Activated T-helper 2 cell treated with anti-CD3 and anti-CD28 coated beads, Interferon-gamma antibody, Interleukin-2, Interleukin-4, amounts not matched to agents 10 μg/mL and 5 μg/mL and 100 μg/mL, durations not matched to agents 14 hours and 24 hours and 36 hours (primary cell): ENCODE measurements at regions not wholly inside any gene's neighbourhood (a gene's known extent, or its start where the extent isn't known, plus 50 kb on each side); places are given as distances from the start of the nearest gene placed in this dataset.
"Not testable (repeated sequence)": the region's sequence is repeated elsewhere in the genome, so short reads cannot be mapped to it uniquely, and the experiment has no call there.

Experiments used
- DNase-seq: peaks from one replicate; pipeline ENCODE4 v3.0.0; 2021; ENCODE audit warnings: low spot score
- H3K27ac Mint-ChIP-seq: one replicate; pipeline ENCODE4 v1.8.0; 2021; ENCODE audit warnings: mixed read lengths
- H3K27me3 Mint-ChIP-seq: one replicate; pipeline ENCODE4 v1.8.0; 2021; ENCODE audit warnings: low read depth, mixed read lengths
- H3K36me3 Mint-ChIP-seq: one replicate; pipeline ENCODE4 v1.8.0; 2021; ENCODE audit warnings: low read depth, mixed read lengths
- H3K4me1 Mint-ChIP-seq: one replicate; pipeline ENCODE4 v1.8.0; 2021; ENCODE audit warnings: low read depth, mixed read lengths
- H3K4me3 Mint-ChIP-seq: one replicate; pipeline ENCODE4 v1.8.0; 2021; ENCODE audit warnings: low read depth, mild to moderate bottlenecking, moderate library complexity, mixed read lengths
- H3K9me3 Mint-ChIP-seq: one replicate; pipeline ENCODE4 v1.8.0; 2021; ENCODE audit warnings: mixed read lengths
- intact Hi-C: fragments of 100-400 bp; cut with micrococcal nuclease; formaldehyde crosslinking; loops from one replicate; pipeline ENCODE4 v1.15.1; 2023

DNA sequence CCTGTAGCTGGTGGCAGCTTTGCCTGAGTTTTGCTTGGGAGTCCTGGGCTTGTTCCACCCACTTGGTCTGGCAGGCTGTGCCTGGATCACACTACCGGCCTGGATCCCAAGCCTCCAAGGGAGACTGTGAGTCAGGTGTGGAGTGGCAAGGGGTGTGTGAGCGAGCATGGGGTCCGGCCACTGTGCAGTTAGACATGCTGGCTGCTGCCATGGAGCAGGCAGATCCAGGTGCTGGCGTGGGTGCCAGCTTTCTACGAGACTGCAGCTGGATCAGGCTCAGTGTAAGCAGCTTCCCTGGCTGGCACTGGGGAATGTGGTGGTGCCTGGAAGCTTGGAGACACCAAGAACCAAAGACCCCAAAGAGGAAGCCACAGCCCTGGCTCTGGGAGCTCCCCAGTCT, 102.0 kb upstream of the BNIP2 start:
- H3K27ac Mint-ChIP-seq, result no peak overlapping the region
- H3K9me3 Mint-ChIP-seq, result no peaks in the 10 kb centered on the region
- no peak for DNase-seq
- peaks cover 33% of the 10 kb centered on the region for H3K27me3 Mint-ChIP-seq
- intact Hi-C loops, result loop anchor here (10.0 kb wide), 1 partner anchor 204 kb away; no protein-coding TSS in a partner anchor
- no peaks in the 10 kb centered on the region for H3K36me3 Mint-ChIP-seq
- peaks cover 26% of the 10 kb centered on the region for H3K4me1 Mint-ChIP-seq
- no peak overlapping the region for H3K4me3 Mint-ChIP-seq

DNA sequence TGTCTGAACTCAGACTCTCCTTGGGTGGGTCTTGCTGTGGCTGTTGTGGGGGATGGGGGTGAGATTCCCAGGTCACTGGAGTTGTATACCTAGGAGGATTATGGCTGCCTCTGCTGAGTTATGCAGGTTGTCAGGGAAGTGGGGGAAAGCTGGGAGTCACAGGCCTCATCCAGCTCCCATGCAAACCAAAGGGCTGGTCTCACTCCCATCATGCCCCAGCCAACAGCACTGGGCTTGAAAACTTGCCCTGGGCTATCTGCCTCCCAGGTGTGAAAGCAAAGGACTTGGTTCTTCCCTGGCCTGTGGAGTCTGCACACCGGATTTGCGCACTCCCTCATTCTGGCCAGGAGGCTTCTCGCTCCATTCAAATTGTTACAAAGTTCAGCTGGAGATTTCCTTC, 97.3 kb upstream of the BNIP2 start:
- H3K4me3 Mint-ChIP-seq, intact Hi-C loops, DNase-seq, H3K36me3 Mint-ChIP-seq, H3K9me3 Mint-ChIP-seq, H3K27ac Mint-ChIP-seq: not testable (repeated sequence)
- peaks cover 18% of the 10 kb centered on the region for H3K27me3 Mint-ChIP-seq
- H3K4me1 Mint-ChIP-seq, result peaks cover 11% of the 10 kb centered on the region

DNA sequence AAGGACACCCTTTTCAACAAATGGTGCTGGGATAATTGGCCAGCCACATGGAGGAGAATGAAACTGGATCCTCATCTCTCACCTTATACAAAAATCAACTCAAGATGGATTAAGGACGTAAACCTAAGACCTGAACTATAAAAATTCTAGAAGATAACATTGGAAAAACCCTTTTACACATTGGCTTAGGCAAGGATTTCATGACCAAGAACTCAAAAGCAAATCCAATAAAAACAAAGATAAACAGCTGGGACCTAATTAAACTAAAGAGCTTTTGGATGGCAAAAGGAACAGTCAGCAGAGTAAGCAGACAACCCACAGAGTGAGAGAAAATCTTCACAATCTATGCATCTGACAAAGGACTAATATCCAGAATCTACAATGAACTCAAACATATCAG, 96.9 kb upstream of the BNIP2 start:
- H3K27ac Mint-ChIP-seq, H3K9me3 Mint-ChIP-seq, H3K4me3 Mint-ChIP-seq, DNase-seq, H3K36me3 Mint-ChIP-seq, intact Hi-C loops: not testable (repeated sequence)
- Mint-ChIP-seq H3K4me1 (peaks cover 11% of the 10 kb centered on the region), H3K27me3 (peaks cover 18% of the 10 kb centered on the region)

DNA sequence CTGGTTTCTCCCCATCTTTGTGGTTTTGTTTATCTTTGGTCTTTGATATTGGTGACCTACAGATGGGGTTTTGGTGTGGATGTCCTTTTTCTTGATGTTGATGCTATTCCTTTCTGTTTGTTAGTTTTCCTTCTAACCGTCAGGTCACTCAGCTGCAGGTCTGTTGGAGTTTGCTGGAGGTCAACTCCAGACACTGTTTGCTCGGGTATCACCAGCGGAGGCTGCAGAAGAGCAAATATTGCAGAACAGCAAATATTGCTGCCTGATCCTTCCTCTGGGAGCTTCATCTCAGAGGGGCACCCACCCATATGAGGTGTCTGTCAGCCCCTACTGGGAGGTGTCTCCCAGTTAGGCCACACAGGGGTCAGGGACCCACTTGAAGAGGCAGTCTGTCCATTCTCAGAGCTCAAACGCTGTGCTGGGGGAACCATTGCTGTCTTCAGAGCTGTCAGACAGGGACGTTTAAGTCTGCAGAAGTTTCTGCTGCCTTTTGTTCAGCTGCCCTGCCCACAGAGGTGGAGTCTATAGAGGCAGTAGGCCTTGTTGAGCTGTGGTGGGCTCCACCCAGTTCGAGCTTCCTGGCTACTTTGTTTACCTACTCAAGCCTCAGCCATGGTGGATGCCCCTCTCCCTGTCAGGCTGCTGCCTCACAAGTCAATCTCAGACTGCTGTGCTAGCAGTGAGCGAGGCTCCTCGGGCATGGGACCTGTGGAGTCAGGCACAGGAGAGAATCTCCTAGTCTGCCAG, 94.8 kb upstream of the BNIP2 start:
- DNase-seq, H3K4me3 Mint-ChIP-seq, intact Hi-C loops, H3K27ac Mint-ChIP-seq, H3K4me1 Mint-ChIP-seq, H3K9me3 Mint-ChIP-seq, H3K36me3 Mint-ChIP-seq: not testable (repeated sequence)
- peaks cover 25% of the 10 kb centered on the region for H3K27me3 Mint-ChIP-seq

DNA sequence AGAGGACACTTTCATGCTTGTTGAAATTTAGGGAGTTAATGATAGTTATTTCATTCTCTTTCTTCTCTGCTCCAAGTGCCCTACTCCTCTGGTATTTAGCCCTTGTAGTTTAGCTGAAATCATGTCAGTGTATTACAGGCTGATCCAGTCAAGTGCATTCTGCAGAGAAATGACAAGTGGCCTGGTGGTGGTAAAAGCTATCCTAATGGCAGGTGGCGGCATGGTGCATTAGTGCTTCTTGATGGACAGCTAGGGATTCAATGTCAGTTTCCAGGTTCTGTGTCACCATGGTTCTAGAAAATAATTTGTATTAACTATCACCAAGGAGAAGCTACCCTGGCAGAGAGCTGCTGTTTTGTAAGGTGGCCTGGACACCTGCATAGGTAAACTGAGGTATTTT, 90.0 kb upstream of the BNIP2 start:
- intact Hi-C loops, result no loop called here
- Mint-ChIP-seq H3K27me3 (peaks cover 22% of the 10 kb centered on the region), H3K36me3 (no peaks in the 10 kb centered on the region), H3K4me3 (no peak overlapping the region), H3K4me1 (peaks cover 1% of the 10 kb centered on the region), H3K9me3 (no peaks in the 10 kb centered on the region), H3K27ac (no peak overlapping the region)
- DNase-seq, result no peak

DNA sequence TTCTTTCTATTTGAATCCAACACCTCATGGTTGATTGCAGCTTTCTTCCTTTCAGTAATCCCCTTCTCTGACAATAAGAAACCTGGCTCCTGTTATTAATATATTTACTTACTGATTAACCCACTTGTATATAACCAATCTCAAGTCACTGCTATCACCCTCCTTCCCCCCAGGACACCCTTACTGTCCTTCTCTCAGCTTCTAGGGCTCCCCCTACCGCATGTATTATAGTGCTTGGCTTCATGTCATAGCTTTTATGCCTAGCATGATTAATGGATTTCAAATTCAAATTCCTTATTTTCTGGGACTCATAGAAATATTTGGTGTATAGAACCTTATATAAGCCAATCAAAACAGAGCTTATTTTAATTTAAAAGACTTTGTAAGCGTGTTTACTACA, 75.7 kb upstream of the BNIP2 start:
- no peaks in the 10 kb centered on the region for H3K36me3 Mint-ChIP-seq
- DNase-seq, result no peak
- intact Hi-C loops, result no loop called here
- H3K4me3 Mint-ChIP-seq, result no peak overlapping the region
- peaks cover 9% of the 10 kb centered on the region for H3K27me3 Mint-ChIP-seq
- H3K9me3 Mint-ChIP-seq, result no peaks in the 10 kb centered on the region
- H3K27ac Mint-ChIP-seq, result no peak overlapping the region
- peaks cover 2% of the 10 kb centered on the region for H3K4me1 Mint-ChIP-seq

DNA sequence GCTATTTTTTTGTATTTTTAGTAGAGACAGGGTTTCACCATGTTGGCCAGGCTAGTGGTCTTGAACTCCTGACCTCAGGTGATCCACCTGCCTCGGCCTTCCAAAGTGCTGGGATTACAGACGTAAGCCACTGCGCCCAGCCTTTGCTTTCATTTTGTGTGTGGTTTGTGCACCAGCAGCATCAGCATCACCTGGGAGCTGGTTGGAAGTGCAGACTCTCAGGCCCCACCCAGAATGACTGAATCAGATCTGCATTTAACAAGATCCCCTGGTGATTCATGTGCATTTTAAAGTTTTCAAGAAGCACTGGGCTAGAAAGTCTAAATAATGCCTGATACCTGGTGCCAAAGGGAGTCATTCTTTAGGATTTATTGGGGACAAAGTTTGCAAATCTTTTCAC, 73.4 kb upstream of the BNIP2 start:
- H3K27ac Mint-ChIP-seq, result no peak overlapping the region
- intact Hi-C loops, result no loop called here
- H3K27me3 Mint-ChIP-seq, result peaks cover 12% of the 10 kb centered on the region

DNA sequence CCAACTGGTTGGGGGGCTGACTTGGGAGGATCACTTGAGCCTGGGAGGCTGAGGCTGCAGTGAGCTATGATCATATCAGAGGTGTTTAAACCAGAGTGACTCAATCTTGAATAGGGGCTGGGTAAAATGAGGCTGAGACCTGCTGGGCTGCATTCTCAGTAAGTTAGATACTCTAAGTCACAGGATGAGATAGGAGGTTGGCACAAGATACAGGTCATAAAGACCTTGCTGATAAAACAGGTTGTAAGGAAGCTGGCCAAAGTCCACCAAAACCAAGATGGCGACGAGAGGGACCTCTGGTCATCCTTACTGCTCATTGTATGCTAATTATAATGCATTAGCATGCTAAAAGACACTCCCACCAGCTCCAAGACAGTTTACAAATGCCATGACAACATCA, 71.1 kb upstream of the BNIP2 start:
- DNase-seq, intact Hi-C loops, H3K4me3 Mint-ChIP-seq, H3K9me3 Mint-ChIP-seq, H3K27ac Mint-ChIP-seq, H3K4me1 Mint-ChIP-seq, H3K36me3 Mint-ChIP-seq: not testable (repeated sequence)
- peaks cover 16% of the 10 kb centered on the region for H3K27me3 Mint-ChIP-seq

More for the DNA sequence above, 73.4 kb upstream of the BNIP2 start:
- Mint-ChIP-seq H3K4me1 (peaks cover 2% of the 10 kb centered on the region), H3K4me3 (no peak overlapping the region), H3K9me3 (no peaks in the 10 kb centered on the region), H3K36me3 (no peaks in the 10 kb centered on the region)
- DNase-seq, result no peak

DNA sequence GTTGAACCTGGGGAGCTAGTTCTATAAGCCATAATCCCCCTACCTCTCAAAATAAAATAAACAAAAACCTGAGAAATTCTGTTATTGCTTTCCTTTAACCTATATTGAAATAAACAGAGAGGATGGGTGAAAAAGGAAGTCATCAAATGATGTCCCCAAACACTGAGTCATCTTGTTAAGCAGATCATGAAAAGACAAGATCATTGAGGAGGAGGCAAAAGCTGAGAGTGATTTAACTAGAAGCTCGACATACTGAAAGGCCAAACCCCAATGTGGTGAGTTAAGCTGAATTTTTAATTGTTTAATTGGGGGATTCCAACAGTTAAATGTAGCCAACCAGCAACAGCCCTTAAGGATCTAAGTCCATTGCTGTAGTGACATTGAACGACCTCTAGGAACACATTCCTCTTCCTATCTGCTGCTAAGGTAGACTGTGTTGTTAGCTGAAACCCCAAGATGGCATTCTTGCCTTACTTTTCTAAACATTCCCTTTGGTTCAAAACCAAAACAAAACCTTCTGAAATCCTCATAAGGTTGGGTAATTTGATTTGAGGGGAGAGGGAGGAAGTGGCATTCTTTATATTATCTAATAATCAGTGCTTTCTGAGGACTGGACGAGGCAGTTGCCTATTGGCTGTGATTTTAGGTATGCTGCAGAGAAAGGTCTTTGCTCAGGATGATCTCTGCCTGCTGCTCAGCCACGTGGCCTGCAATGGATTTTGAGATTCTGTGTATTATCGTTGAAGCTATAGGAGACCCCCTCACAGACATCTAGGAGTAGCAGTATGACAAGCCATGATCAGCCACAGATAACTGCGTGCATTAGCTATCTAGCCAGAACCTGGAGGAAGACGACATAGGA, 62.7 kb upstream of the BNIP2 start:
- intact Hi-C loops, result loop anchor here (1.0 to 2.0 kb wide), 2 partner anchors 47 to 61 kb away; no protein-coding TSS in a partner anchor
- H3K4me3 Mint-ChIP-seq, result no peak overlapping the region
- no peak overlapping the region for H3K27ac Mint-ChIP-seq
- no peaks in the 10 kb centered on the region for H3K9me3 Mint-ChIP-seq
- no peaks in the 10 kb centered on the region for H3K36me3 Mint-ChIP-seq
- peaks cover 11% of the 10 kb centered on the region for H3K4me1 Mint-ChIP-seq
- no peak for DNase-seq
- peaks cover 20% of the 10 kb centered on the region for H3K27me3 Mint-ChIP-seq

DNA sequence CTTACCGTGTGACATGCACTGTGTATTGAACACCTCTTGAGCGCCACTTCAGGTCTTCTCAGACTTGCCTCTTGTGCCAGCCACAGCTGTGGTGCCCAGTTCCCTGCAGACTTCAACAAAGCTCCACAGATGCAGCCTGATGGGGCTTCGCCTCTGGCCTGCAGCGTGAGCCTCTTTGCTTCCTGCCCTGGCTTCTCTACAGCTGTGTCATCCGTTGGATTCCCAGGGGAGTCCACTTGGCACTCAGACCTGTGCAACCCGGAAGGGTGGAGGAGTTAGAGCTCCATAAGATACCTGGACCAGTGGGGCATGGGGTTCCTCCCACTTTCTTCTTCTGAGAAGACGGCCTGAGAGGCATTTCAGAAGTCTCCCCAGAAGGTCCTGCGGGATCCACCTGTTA, 57.7 kb upstream of the BNIP2 start:
- peaks cover 25% of the 10 kb centered on the region for H3K27me3 Mint-ChIP-seq
- DNase-seq, result no peak
- H3K27ac Mint-ChIP-seq, result no peak overlapping the region
- H3K9me3 Mint-ChIP-seq, result peaks cover 9% of the 10 kb centered on the region
- H3K4me3 Mint-ChIP-seq, result no peak overlapping the region
- intact Hi-C loops, result no loop called here
- no peaks in the 10 kb centered on the region for H3K36me3 Mint-ChIP-seq
- H3K4me1 Mint-ChIP-seq, result peaks cover 7% of the 10 kb centered on the region

DNA sequence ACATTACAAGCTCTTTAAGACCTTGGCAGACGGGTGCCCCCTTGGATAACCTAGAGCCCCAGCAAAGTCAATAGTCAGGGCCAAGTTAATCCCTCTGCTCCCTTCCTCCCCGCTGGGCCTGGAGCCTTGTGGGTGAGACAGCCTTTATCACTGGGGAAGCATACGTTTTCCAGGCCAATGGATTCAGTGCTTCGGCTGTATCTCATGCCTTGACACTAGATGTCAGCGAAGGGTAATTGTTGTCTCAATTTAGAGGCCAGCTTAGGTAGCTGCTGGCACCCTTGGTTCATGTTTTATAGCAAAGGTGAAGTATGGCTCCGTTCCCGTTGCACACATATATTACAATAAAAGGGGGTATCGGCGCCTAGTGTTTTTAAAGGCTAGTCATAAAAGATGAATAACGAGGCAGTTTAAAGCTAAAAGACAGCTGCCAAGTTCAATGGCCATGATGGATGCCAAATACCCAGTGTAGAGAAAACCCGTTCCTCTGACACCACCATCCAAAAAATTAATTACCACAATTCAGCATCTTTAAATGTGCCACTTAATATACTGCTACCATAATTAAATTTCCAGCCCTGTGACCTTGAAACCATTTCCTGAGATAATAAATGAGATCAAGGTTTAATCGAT, 52.3 kb upstream of the BNIP2 start:
- intact Hi-C loops, result no loop called here
- Mint-ChIP-seq H3K27ac (no peak overlapping the region), H3K4me3 (no peak overlapping the region), H3K9me3 (peaks cover 9% of the 10 kb centered on the region), H3K4me1 (no peaks in the 10 kb centered on the region), H3K27me3 (peaks cover 13% of the 10 kb centered on the region), H3K36me3 (no peaks in the 10 kb centered on the region)
- DNase-seq, result no peak

DNA sequence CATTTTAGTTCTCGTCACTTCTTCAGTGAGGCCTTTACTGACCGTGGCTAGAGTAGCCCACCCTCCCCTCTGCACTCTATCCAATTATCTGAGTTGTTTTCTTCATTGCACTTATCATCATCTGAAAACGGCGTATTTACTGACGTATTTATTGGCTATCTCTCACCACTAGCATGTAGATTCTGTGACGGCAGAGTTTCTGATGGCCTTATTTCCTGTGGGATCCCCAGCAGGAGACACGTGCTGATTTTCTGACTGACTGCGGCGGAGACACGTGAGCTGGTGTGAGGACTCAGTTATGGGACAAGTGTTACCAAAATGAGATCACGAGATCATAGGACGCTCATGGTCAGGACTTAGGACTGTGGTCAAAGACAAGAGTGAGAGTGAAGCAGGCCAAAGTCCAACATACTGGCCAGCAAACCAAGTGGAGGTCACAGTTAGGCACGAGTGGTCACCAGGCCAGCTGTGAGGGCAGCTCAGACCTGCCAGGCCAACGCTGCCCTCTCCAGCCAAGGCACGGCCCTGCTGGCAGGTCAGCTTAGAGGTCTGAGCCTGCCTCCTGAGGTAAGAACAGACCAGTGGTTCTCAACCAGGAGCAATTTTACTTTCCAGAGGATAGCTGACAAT, 50.6 kb upstream of the BNIP2 start:
- Mint-ChIP-seq H3K36me3 (no peaks in the 10 kb centered on the region), H3K4me1 (no peaks in the 10 kb centered on the region), H3K9me3 (peaks cover 9% of the 10 kb centered on the region), H3K27ac (no peak overlapping the region), H3K4me3 (no peak overlapping the region), H3K27me3 (peaks cover 10% of the 10 kb centered on the region)
- DNase-seq, result no peak
- intact Hi-C loops, result no loop called here
